Panc1 (cell line): ENCODE measurements at regions not wholly inside any gene's neighbourhood (a gene's known extent, or its start where the extent isn't known, plus 50 kb on each side); places are given as distances from the start of the nearest gene placed in this dataset.

Source experiments
- POLR2AphosphoS5 ChIP-seq: IDR thresholded peaks from 2 replicates; pipeline ENCODE4 v1.6.1; 2012; ENCODE audit warnings: mild to moderate bottlenecking, low read depth, low read length, moderate library complexity
- TF ChIP-seq, protein P1 (sequence below): fragments of 450-650 bp; IDR thresholded peaks from 2 replicates; pipeline ENCODE4 v1.5.1; 2017; ENCODE audit warnings: mild to moderate bottlenecking
- TF ChIP-seq, protein P2 (sequence below), 2 experiments: IDR thresholded peaks; 2 replicates each; pipeline ENCODE4 v1.6.1; 2011 to 2012; ENCODE audit warnings: low read depth in 2 of 2, control low read depth in 1 of 2, low read length in 1 of 2, mild to moderate bottlenecking in 1 of 2, moderate library complexity in 1 of 2; ENCODE audit not compliant: insufficient read depth in 1 of 2

DNA sequence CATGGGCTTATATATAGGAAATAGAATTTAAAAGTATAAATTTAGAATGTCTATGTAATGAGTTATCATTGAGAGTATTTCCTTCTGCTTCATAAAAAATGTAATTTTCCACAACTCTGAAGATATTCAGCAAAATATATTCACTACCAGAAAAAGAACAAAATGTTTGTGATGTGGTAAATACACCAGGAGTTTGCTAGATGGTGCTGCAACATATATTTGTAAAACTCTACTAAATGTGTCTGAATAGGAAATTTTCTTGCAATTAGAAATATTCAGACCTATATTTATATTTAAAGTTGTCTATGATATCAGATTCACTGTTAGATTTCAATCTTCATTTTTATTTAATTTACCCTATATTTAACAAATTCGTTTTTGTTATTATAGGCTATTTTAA lies 201.1 kb downstream of the PPP1R3A start:
- TF ChIP-seq, protein P1, sequence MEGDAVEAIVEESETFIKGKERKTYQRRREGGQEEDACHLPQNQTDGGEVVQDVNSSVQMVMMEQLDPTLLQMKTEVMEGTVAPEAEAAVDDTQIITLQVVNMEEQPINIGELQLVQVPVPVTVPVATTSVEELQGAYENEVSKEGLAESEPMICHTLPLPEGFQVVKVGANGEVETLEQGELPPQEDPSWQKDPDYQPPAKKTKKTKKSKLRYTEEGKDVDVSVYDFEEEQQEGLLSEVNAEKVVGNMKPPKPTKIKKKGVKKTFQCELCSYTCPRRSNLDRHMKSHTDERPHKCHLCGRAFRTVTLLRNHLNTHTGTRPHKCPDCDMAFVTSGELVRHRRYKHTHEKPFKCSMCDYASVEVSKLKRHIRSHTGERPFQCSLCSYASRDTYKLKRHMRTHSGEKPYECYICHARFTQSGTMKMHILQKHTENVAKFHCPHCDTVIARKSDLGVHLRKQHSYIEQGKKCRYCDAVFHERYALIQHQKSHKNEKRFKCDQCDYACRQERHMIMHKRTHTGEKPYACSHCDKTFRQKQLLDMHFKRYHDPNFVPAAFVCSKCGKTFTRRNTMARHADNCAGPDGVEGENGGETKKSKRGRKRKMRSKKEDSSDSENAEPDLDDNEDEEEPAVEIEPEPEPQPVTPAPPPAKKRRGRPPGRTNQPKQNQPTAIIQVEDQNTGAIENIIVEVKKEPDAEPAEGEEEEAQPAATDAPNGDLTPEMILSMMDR, result no peak
- no peak for TF ChIP-seq POLR2AphosphoS5
- TF ChIP-seq, protein P2, sequence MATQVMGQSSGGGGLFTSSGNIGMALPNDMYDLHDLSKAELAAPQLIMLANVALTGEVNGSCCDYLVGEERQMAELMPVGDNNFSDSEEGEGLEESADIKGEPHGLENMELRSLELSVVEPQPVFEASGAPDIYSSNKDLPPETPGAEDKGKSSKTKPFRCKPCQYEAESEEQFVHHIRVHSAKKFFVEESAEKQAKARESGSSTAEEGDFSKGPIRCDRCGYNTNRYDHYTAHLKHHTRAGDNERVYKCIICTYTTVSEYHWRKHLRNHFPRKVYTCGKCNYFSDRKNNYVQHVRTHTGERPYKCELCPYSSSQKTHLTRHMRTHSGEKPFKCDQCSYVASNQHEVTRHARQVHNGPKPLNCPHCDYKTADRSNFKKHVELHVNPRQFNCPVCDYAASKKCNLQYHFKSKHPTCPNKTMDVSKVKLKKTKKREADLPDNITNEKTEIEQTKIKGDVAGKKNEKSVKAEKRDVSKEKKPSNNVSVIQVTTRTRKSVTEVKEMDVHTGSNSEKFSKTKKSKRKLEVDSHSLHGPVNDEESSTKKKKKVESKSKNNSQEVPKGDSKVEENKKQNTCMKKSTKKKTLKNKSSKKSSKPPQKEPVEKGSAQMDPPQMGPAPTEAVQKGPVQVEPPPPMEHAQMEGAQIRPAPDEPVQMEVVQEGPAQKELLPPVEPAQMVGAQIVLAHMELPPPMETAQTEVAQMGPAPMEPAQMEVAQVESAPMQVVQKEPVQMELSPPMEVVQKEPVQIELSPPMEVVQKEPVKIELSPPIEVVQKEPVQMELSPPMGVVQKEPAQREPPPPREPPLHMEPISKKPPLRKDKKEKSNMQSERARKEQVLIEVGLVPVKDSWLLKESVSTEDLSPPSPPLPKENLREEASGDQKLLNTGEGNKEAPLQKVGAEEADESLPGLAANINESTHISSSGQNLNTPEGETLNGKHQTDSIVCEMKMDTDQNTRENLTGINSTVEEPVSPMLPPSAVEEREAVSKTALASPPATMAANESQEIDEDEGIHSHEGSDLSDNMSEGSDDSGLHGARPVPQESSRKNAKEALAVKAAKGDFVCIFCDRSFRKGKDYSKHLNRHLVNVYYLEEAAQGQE (IDR thresholded peaks at IDR 0.05; ENCODE audit: insufficient read depth in 1 of 2, low read depth in 2 of 2, low read length in 1 of 2), result no peak
